GM21526 (cell line): ENCODE measurements at regions not wholly inside any gene's neighbourhood (a gene's known extent, or its start where the extent isn't known, plus 50 kb on each side); places are given as distances from the start of the nearest gene placed in this dataset.
"Not testable (repeated sequence)": the region's sequence is repeated elsewhere in the genome, so short reads cannot be mapped to it uniquely, and the experiment has no call there.

ENCODE experiments used
- ATAC-seq: cut with Tn5 transposase; IDR thresholded peaks from one replicate; pipeline ENCODE4 v1.9.1; 2021; ENCODE audit warnings: moderate library complexity; ENCODE audit not compliant: unreplicated experiment, low FRiP score

DNA sequence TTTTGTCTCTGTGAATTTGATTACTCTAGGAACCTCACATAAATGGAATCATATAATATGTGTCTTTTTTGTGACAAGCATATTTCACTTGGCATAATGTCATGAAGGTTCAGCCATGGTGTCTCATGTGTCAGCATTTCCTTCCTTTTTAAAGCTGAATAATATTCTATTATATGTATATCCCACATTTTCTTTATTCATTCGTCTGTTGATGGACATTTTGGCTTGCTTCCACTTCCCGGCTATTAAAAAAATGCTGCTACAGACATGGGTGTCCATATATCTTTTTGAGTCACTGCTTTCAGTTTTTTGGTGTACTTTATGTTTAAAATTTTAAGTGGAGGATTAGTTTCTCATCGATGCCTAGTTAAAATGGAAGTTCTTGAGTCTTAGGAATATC is 59.8 kb upstream of the C5orf63 start:
- no peak for ATAC-seq

GRCh38 chr5:127136908-127137307 is 63.6 kb upstream of the C5orf63 start:
- ATAC-seq: no peak

DNA sequence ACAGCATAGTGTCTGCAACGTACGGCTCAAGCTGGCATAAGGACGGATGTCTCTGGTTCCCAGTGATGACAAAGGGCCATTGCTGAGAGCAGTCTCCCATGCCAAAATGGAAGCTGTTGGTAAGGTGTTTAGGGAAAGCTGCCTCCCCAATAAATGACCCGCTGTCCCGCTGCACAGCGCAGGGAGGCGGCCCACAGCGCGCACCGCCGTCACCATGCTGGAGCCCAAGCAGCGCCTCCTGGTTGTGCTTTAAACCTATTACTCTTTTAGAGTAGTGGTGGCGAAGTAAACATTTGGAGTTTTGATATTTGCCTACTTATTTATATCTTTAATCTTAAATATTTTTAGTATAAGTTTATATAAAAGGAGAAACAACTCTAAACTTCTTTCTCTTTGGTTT is 70.4 kb upstream of the C5orf63 start:
- ATAC-seq: no peak

DNA sequence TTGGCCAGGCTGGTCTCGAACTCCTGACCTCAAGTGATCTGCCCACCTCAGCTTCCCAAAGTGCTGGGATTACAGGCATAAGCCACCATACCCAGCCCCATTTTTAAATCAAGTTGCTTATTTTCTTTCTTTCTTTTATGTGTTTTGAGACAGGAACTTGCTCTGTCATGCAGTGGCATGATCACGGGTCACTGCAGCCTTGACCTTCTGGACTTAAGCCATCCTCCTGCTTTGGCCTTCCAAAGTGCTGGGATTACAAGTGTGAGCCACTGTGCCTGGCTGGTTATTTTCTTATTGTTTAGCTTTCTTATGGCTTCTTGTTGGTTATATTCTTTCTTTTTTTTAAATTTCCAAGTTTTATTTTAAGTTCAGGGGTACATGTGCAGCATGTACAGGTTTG is 79.7 kb upstream of the C5orf63 start:
- ATAC-seq: no peak

- no peak for ATAC-seq
Measured at GRCh38 chr5:127153521-127153920, 80.2 kb upstream of the C5orf63 start.

DNA sequence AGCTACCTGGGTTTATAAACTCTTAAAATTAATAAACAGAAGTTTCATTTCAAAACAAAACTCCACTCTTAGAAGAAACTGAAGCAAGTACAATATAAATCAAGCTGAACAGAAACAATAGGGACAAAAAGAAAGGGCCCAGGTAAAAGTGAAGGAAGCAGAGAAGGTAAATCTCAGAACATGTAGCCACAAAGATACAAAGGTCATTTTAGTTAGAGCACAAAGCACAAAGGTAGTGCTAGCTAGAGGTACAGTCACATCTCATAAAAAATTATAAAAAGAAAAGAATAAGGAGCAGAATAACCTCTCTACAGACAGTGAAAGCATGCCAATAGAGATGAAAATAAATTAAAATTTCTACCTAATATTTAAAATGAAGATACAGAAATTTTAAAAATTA is 90.4 kb upstream of the C5orf63 start:
- no peak for ATAC-seq

GRCh38 chr5:127170918-127171600 is 97.8 kb upstream of the C5orf63 start:
- ATAC-seq: no peak

- no peak for ATAC-seq
Measured at GRCh38 chr5:127176769-127177168, 103.5 kb upstream of the C5orf63 start.

- not testable (repeated sequence) for ATAC-seq
Measured at GRCh38 chr5:127182631-127183030, 108.0 kb upstream of the MEGF10 start.

- no peak for ATAC-seq
Measured at GRCh38 chr5:127183332-127183731, 107.3 kb upstream of the MEGF10 start.

- no peak for ATAC-seq
Measured at GRCh38 chr5:127184851-127185250, 105.7 kb upstream of the MEGF10 start.

- no peak for ATAC-seq
Measured at GRCh38 chr5:127186657-127187056, 103.9 kb upstream of the MEGF10 start.

GRCh38 chr5:127187706-127188105 is 102.9 kb upstream of the MEGF10 start:
- ATAC-seq: no peak

GRCh38 chr5:127192150-127192549 is 98.4 kb upstream of the MEGF10 start:
- no peak for ATAC-seq

- ATAC-seq: no peak
Measured at GRCh38 chr5:127192836-127193338, 97.7 kb upstream of the MEGF10 start.

DNA sequence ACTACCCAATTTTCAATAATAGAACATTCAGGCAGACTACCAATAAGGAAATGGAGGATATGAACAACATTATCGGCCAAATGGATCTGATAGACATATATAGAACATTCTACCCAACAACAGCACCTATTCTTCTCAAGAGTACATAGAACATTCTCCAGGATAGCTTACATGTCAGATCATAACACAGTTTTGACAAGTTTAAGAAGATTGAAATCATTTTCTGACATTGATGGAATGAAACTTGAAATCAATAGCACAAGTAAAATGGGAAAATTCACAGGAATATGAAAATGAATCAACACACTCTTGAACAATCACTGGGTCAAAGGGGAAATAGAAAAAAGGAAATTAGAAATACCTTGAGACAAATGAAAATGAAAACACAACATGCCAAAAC is 94.6 kb upstream of the MEGF10 start:
- no peak for ATAC-seq

DNA sequence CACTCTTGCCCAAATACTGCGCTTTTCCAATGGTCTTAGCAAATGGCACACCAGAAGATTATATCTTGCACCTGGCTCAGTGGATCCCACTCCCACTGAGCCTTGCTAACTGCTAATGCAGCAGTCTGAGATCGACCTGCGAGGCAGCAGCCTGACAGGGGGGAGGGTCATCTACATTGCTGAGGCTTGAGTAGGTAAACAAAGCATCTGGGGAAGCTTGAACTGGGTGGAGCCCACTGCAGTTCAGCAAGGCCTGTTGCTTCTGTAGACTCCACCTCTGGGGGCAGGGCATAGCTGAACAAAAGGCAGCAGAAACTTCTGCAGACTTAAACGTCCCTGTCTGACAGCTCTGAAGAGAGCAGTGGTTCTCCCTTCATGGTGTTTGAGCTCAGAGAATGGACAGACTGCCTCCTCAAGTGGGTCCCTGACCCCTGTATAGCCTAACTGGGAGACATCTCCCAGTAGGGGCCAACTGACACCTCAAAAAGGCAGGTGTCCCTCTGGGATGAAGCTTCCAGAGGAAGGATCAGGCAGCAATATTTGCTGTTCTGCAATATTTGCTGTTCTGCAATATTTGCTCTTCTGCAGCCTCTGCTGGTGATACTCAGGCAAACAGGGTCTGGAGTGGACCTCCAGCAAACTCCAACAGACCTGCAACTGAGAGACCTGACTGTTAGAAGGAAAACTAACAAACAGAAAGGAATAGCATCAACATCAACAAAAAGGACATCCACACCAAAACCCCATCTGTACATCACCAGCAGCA is 93.0 kb upstream of the MEGF10 start:
- not testable (repeated sequence) for ATAC-seq

- ATAC-seq: not testable (repeated sequence)
Measured at GRCh38 chr5:127202738-127203137, 87.9 kb upstream of the MEGF10 start.

GRCh38 chr5:127203818-127204217 is 86.8 kb upstream of the MEGF10 start:
- ATAC-seq: no peak

GRCh38 chr5:127205147-127205546 is 85.4 kb upstream of the MEGF10 start:
- no peak for ATAC-seq

GRCh38 chr5:127206320-127207113 is 84.1 kb upstream of the MEGF10 start:
- ATAC-seq: no peak
